ENCODE measurements at regions not wholly inside any gene's neighbourhood (a gene's known extent, or its start where the extent isn't known, plus 50 kb on each side); places are given as distances from the start of the nearest gene placed in this dataset.

- H3K4me1 ChIP-seq, result no peaks in the 10 kb centered on the region
- FAIRE-seq (no peak), DNase-seq (ENCODE audit: low read depth in 1 of 2, low spot score in 1 of 2) (no peak), ATAC-seq (no peak)
- ChIA-PET CTCF (no interaction called here), POLR2A (no interaction called here)
- H3K4me3 ChIP-seq, result no peak overlapping the region
- H3K27ac ChIP-seq, result no peak overlapping the region
- WGBS (ENCODE audit: missing lambda C conversion rate), result 0% methylated on average over 3 of the region's 3 CpGs
- no peak overlapping the region for H3K4me2 ChIP-seq
- H3K9me3 ChIP-seq, result no peaks in the 10 kb centered on the region
- TF ChIP-seq HDAC2 (IDR thresholded peaks at IDR 0.05) (no peak), CHD2 (IDR thresholded peaks at IDR 0.05; ENCODE audit: low read length, partially characterized antibody) (no peak)
Observed at GRCh38 chrX:140599851-140600250, 95.0 kb upstream of the SOX3 start.

GRCh38 chrX:140589657-140590056 lies 84.8 kb upstream of the SOX3 start:
- FAIRE-seq (no peak), DNase-seq (ENCODE audit: low read depth in 1 of 2, low spot score in 1 of 2) (no peak), ATAC-seq (no peak)
- 49% methylated on average over 2 of the region's 2 CpGs for WGBS (ENCODE audit: missing lambda C conversion rate)
- H3K9me3 ChIP-seq, result no peaks in the 10 kb centered on the region
- H3K4me2 ChIP-seq, result no peak overlapping the region
- no peak for TF ChIP-seq E2F6 (IDR thresholded peaks at IDR 0.05; ENCODE audit: borderline replicate concordance, low read depth)
- TF ChIP-seq, protein P1, sequence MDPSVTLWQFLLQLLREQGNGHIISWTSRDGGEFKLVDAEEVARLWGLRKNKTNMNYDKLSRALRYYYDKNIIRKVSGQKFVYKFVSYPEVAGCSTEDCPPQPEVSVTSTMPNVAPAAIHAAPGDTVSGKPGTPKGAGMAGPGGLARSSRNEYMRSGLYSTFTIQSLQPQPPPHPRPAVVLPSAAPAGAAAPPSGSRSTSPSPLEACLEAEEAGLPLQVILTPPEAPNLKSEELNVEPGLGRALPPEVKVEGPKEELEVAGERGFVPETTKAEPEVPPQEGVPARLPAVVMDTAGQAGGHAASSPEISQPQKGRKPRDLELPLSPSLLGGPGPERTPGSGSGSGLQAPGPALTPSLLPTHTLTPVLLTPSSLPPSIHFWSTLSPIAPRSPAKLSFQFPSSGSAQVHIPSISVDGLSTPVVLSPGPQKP (IDR thresholded peaks at IDR 0.05; ENCODE audit: low read depth, low read length), result no peak
- no peak for TF ChIP-seq CBX2 (IDR thresholded peaks at IDR 0.05; ENCODE audit: borderline replicate concordance, low read depth)
- TF ChIP-seq CHD2 (IDR thresholded peaks at IDR 0.05; ENCODE audit: low read length, partially characterized antibody), result no peak
- TF ChIP-seq, protein P2, sequence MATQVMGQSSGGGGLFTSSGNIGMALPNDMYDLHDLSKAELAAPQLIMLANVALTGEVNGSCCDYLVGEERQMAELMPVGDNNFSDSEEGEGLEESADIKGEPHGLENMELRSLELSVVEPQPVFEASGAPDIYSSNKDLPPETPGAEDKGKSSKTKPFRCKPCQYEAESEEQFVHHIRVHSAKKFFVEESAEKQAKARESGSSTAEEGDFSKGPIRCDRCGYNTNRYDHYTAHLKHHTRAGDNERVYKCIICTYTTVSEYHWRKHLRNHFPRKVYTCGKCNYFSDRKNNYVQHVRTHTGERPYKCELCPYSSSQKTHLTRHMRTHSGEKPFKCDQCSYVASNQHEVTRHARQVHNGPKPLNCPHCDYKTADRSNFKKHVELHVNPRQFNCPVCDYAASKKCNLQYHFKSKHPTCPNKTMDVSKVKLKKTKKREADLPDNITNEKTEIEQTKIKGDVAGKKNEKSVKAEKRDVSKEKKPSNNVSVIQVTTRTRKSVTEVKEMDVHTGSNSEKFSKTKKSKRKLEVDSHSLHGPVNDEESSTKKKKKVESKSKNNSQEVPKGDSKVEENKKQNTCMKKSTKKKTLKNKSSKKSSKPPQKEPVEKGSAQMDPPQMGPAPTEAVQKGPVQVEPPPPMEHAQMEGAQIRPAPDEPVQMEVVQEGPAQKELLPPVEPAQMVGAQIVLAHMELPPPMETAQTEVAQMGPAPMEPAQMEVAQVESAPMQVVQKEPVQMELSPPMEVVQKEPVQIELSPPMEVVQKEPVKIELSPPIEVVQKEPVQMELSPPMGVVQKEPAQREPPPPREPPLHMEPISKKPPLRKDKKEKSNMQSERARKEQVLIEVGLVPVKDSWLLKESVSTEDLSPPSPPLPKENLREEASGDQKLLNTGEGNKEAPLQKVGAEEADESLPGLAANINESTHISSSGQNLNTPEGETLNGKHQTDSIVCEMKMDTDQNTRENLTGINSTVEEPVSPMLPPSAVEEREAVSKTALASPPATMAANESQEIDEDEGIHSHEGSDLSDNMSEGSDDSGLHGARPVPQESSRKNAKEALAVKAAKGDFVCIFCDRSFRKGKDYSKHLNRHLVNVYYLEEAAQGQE (IDR thresholded peaks at IDR 0.05), result no peak
- no peak for TF ChIP-seq RAD21 (conservative IDR thresholded peaks at IDR 0.05 in 1 of 2, IDR thresholded peaks at IDR 0.05 in 1 of 2)
- TF ChIP-seq FOSL2 (IDR thresholded peaks at IDR 0.05), result no peak
- TF ChIP-seq FOSL2 (CRISPR knock-in tag; IDR thresholded peaks at IDR 0.05), result no peak
- TF ChIP-seq HOXB13 (CRISPR knock-in tag; IDR thresholded peaks at IDR 0.05; ENCODE audit: low read depth), result no peak
- H3K4me3 ChIP-seq, result no peak overlapping the region
- POLR2A ChIA-PET, result no interaction called here
- H3K4me1 ChIP-seq, result no peaks in the 10 kb centered on the region
- H3K27ac ChIP-seq, result no peak overlapping the region
- CTCF ChIA-PET, result interaction anchor here (0.9 kb wide), 1 partner anchor 17 kb away, joined by 3 read pairs; no protein-coding TSS in a partner anchor

GRCh38 chrX:140586951-140587350 lies 82.1 kb upstream of the SOX3 start:
- CTCF ChIA-PET, result interaction anchor here (1.0 kb wide), 1 partner anchor 14 kb away, joined by 3 read pairs; no protein-coding TSS in a partner anchor
- H3K4me2 ChIP-seq, result no peak overlapping the region
- DNase-seq (ENCODE audit: low read depth in 1 of 2, low spot score in 1 of 2), result no peak
- POLR2A ChIA-PET, result no interaction called here
- TF ChIP-seq RFX5 (IDR thresholded peaks at IDR 0.05), result no peak
- TF ChIP-seq EHMT2 (IDR thresholded peaks at IDR 0.05; ENCODE audit: low read depth), result no peak
- TF ChIP-seq ZC3H11A (IDR thresholded peaks at IDR 0.05), result no peak
- no peak for TF ChIP-seq TP53 (CRISPR knock-in tag; IDR thresholded peaks at IDR 0.05)
- TF ChIP-seq, protein P2 (IDR thresholded peaks at IDR 0.05), result no peak
- H3K4me3 ChIP-seq, result no peak overlapping the region
- H3K9me3 ChIP-seq, result no peaks in the 10 kb centered on the region
- no peak for FAIRE-seq
- H3K27ac ChIP-seq, result no peak overlapping the region
- 1% methylated on average over 4 of the region's 4 CpGs for whole genome bisulfite sequencing (ENCODE audit: missing lambda C conversion rate)
- H3K4me1 ChIP-seq, result no peaks in the 10 kb centered on the region
- ATAC-seq, result no peak

All from A549 (cell line).